Endothelial cell (in vitro differentiated cells): ENCODE measurements at regions not wholly inside any gene's neighbourhood (a gene's known extent, or its start where the extent isn't known, plus 50 kb on each side); places are given as distances from the start of the nearest gene placed in this dataset.

Source experiments
- DNase-seq: peaks from one replicate; pipeline ENCODE4 v3.0.0; 2021; ENCODE audit warnings: low spot score
- H3K27ac Mint-ChIP-seq: one replicate; pipeline ENCODE4 v1.8.0; 2021; ENCODE audit warnings: mixed read lengths, inconsistent platforms; ENCODE audit not compliant: unreplicated experiment
- H3K27me3 Mint-ChIP-seq: one replicate; pipeline ENCODE4 v1.8.0; 2021; ENCODE audit warnings: mild to moderate bottlenecking, moderate library complexity, mixed read lengths, inconsistent platforms; ENCODE audit not compliant: unreplicated experiment
- H3K36me3 Mint-ChIP-seq: one replicate; pipeline ENCODE4 v1.8.0; 2021; ENCODE audit warnings: mild to moderate bottlenecking, low read depth, mixed read lengths, inconsistent platforms; ENCODE audit not compliant: unreplicated experiment
- H3K4me1 Mint-ChIP-seq: one replicate; pipeline ENCODE4 v1.8.0; 2021; ENCODE audit warnings: mild to moderate bottlenecking, mixed read lengths, inconsistent platforms; ENCODE audit not compliant: unreplicated experiment
- H3K4me3 Mint-ChIP-seq: one replicate; pipeline ENCODE4 v1.8.0; 2021; ENCODE audit warnings: mild to moderate bottlenecking, mixed read lengths, inconsistent platforms; ENCODE audit not compliant: unreplicated experiment
- H3K9me3 Mint-ChIP-seq: one replicate; pipeline ENCODE4 v1.8.0; 2021; ENCODE audit warnings: mixed read lengths, inconsistent platforms; ENCODE audit not compliant: unreplicated experiment
- TF ChIP-seq, protein P1 (sequence below): fragments of 200-600 bp; sonication (generic); IDR thresholded peaks from one replicate; pipeline ENCODE4 v1.5.0; 2021; ENCODE audit warnings: antibody characterized with exemption; ENCODE audit not compliant: unreplicated experiment

DNA sequence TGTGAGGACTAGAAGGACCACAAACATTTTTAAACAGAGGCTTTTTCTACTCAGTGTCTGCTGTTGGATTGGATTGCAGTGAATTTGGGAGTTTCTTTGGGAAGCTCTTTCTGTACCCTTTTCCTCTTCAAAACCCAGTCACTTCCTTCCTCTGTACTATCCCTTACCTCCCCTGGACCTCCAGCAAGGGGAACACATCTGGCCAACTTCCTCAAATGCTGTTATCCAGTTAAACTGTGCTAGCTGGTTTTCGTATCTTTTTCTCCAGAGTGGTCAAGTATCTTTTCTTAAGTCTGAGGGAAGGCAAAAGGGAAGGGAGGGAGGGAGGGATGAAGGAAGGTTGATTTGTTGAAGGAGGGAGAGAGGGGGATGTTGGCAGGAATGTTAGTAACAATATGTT is 99.2 kb upstream of the TNR start:
- Mint-ChIP-seq H3K36me3 (no peaks in the 10 kb centered on the region), H3K27ac (peak overlapping the region; percentile 50), H3K27me3 (peaks cover 2% of the 10 kb centered on the region), H3K9me3 (no peaks in the 10 kb centered on the region), H3K4me1 (peaks cover 38% of the 10 kb centered on the region), H3K4me3 (no peak overlapping the region)
- TF ChIP-seq, protein P1, sequence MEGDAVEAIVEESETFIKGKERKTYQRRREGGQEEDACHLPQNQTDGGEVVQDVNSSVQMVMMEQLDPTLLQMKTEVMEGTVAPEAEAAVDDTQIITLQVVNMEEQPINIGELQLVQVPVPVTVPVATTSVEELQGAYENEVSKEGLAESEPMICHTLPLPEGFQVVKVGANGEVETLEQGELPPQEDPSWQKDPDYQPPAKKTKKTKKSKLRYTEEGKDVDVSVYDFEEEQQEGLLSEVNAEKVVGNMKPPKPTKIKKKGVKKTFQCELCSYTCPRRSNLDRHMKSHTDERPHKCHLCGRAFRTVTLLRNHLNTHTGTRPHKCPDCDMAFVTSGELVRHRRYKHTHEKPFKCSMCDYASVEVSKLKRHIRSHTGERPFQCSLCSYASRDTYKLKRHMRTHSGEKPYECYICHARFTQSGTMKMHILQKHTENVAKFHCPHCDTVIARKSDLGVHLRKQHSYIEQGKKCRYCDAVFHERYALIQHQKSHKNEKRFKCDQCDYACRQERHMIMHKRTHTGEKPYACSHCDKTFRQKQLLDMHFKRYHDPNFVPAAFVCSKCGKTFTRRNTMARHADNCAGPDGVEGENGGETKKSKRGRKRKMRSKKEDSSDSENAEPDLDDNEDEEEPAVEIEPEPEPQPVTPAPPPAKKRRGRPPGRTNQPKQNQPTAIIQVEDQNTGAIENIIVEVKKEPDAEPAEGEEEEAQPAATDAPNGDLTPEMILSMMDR, result no peak
- no peak for DNase-seq

DNA sequence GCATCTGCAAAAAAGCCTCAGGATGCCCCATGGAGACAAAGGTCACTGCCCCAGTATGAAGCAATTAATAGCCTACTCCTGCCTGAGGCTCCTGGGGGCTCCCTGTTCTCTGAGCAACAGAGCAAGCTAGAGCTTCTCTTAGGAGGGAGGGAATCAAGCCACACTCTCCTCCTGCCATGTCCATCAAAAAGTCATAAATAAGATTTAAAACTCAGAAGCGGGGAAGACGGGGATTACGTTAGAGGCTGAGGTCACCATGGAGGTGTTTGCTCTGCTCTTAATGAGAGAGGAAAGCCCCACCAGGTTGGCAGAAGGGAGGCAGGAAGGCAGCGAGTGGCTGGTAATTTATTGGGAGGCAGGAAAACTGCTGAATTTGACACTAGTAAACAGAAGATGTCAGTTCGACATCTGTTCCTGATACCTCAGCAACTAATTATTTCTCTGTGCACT is 98.4 kb upstream of the TNR start:
- peaks cover 39% of the 10 kb centered on the region for H3K4me1 Mint-ChIP-seq
- no peaks in the 10 kb centered on the region for H3K36me3 Mint-ChIP-seq
- H3K27ac Mint-ChIP-seq, result no peak overlapping the region
- H3K27me3 Mint-ChIP-seq, result peaks cover 2% of the 10 kb centered on the region
- H3K9me3 Mint-ChIP-seq, result no peaks in the 10 kb centered on the region
- H3K4me3 Mint-ChIP-seq, result no peak overlapping the region
- TF ChIP-seq, protein P1, result no peak
- DNase-seq, result no peak

DNA sequence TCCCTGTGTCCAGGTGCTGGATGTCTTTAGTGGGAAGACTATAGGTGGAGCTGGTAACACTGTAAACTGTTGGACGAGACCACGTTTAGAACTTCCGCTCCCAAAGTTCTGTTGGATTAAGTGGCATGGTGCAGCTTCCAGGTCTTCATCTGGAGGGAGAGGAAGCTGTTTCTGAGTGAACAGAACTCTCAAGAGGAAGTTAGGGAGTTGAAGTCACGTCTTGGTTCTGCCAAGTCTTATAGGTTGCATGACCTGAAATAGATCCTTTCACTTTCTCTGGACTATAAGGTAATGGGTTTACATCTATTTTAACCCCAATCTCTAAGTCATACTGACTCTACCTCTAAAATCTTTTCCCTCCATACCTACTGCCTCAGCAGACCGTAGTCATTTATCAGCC is 97.4 kb upstream of the TNR start:
- Mint-ChIP-seq H3K27ac (peak overlapping the region; percentile 95), H3K36me3 (no peaks in the 10 kb centered on the region), H3K4me3 (no peak overlapping the region), H3K27me3 (peaks cover 2% of the 10 kb centered on the region), H3K9me3 (no peaks in the 10 kb centered on the region), H3K4me1 (peaks cover 47% of the 10 kb centered on the region)
- DNase-seq, result no peak
- TF ChIP-seq, protein P1, result no peak

DNA sequence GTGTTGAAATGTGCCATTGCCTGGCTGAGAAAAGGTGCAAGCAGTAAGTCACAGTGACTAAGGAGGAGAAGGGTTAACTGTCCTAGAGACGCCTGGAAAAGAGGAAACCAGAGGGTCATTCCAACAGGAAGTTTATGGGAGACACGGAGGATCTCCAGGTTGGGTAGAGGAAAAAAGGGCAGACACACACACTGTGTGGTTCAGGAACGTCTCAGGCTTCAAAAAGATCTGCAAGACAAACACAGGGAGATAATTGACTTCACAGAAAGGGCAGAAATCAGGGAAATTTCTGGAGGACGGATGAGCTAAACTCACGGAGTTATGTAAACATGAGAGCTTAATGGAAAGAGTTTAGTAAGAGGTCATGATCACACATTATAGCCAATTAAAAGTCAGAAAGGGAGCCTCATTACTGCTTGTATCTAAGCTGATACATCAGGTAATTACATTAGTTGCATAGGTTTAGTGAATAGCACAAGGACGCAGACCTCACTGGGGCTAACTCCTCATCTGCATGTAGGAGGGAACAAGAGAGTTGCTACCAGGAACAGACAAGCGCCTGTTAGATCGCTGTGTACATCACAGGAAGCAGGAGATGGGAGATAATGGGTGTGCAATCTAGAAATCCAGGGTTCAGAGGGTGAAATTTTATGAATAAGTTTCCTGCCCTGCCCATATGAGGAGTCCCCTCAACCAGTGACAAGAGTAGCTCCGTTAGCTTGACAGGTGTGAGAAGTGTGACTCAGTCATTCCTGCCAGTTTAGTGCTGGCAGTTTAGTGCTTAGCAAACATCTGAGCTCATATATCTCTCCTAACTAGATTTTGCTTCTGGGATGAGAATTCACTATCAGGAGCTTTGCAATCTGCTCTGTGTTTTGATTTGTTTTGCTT is 96.6 kb upstream of the TNR start:
- no peaks in the 10 kb centered on the region for H3K36me3 Mint-ChIP-seq
- DNase-seq, result no peak
- peaks cover 2% of the 10 kb centered on the region for H3K27me3 Mint-ChIP-seq
- TF ChIP-seq, protein P1, result no peak
- peaks cover 51% of the 10 kb centered on the region for H3K4me1 Mint-ChIP-seq
- peak overlapping the region; percentile 95 for H3K27ac Mint-ChIP-seq
- peak overlapping the region; percentile 43 for H3K4me3 Mint-ChIP-seq
- H3K9me3 Mint-ChIP-seq, result no peaks in the 10 kb centered on the region

DNA sequence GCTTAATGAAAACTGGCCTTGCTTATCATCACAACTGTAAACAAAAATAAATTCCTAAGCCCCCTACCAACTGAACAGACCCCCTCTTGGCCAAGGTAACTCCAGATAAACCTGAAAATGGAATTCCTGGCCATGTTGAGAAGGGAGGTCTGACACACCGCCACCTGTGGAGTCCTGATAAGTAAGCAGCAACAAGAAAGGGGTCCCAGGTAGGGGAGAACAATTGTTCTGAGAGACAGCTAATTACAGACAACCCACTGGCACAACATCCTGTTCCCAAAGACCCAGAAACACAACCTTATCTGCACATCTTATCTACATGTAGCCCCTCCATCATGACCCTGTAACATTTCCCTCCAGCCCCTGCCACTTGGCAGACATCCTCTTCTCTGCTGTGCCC is 91.2 kb upstream of the TNR start:
- H3K27ac Mint-ChIP-seq, result peak overlapping the region; percentile 65

More for the DNA sequence above, 91.2 kb upstream of the TNR start:
- Mint-ChIP-seq H3K36me3 (no peaks in the 10 kb centered on the region), H3K27me3 (peaks cover 1% of the 10 kb centered on the region), H3K9me3 (no peaks in the 10 kb centered on the region), H3K4me3 (no peak overlapping the region), H3K4me1 (peaks cover 60% of the 10 kb centered on the region)
- TF ChIP-seq, protein P1, result no peak
- no peak for DNase-seq
